Stimulated activated CD4-positive, alpha-beta T cell treated with anti-CD3 and anti-CD28 coated beads, TNF-alpha, amount 100 ng/mL, for 24 hours (primary cell): ENCODE measurements at regions not wholly inside any gene's neighbourhood (a gene's known extent, or its start where the extent isn't known, plus 50 kb on each side); places are given as distances from the start of the nearest gene placed in this dataset.
"Not testable (repeated sequence)": the region's sequence is repeated elsewhere in the genome, so short reads cannot be mapped to it uniquely, and the experiment has no call there.

ENCODE experiments used
- DNase-seq, 3 experiments: peaks; one replicate each; pipeline ENCODE4 v3.0.0-alpha.2; 2020; ENCODE audit warnings: low read depth in 3 of 3

- not testable (repeated sequence) for DNase-seq
Measured at GRCh38 chr10:45117940-45118339, 117.2 kb downstream of the ZNF22 start.

- no peak for DNase-seq
Measured at GRCh38 chr10:45118929-45119328, 118.2 kb downstream of the ZNF22 start.

- DNase-seq = not testable (repeated sequence)
Measured at GRCh38 chr10:45122180-45122860, 121.6 kb downstream of the ZNF22 start.

DNA sequence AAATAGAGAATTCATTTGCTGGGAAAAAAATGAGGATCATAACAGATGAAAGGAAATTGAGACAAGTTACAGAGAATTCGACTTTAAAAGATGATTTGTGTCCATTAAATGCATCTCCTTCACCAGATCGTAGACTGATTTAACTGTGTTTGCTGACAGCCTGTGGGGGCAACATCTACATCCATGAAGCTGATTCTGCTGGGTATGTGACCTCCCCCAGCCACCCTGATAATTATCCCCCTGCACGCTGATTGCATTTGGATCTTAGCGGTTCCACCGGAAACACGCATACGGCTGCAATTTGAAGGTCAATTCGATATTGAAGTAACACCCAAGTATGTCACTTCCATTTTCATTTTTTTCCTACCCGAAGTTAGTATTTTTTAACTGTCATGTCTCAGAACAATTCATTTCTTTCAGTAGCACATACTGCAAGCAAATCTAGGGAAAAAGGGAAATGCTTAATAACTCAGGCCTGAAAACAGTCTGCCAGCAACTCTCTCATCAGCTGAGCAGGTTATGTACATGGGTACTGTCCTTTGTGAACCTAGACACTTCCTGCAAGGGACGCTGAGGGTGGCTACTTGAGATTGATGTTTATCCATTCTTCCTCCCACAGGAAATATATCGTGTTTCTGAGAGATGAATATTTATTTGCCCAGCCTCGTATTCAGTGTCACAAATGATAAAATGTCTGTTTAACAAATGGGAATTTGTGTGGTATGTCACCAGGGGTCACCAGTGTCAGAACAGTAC, 134.9 kb downstream of the ZNF22 start:
- DNase-seq = no peak

- no peak for DNase-seq
Measured at GRCh38 chr10:45136256-45136655, 135.5 kb downstream of the ZNF22 start.

GRCh38 chr10:45144326-45145070, 143.8 kb downstream of the ZNF22 start:
- DNase-seq = no peak

- DNase-seq = not testable (repeated sequence)
Measured at GRCh38 chr10:45145143-45145542, 144.4 kb downstream of the ZNF22 start.

DNA sequence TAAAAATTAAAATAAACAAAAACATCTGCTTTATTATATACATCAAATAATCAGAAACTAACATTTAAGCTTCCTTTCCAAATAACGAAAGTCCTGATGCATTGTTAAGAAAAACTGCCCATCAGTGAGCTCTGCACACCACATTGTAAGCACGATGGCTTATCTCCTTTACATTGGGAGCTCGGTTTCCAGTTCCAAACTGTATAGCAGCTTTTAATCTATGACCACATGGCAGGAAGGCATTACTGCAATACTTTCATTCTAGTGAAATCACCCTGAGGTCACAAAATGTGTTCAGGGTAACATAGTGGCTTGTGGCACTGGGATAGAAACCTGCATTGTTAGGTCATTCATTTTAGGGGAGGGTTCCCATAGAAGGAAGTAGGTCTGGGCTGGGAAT, 146.3 kb downstream of the ZNF22 start:
- DNase-seq = no peak

DNA sequence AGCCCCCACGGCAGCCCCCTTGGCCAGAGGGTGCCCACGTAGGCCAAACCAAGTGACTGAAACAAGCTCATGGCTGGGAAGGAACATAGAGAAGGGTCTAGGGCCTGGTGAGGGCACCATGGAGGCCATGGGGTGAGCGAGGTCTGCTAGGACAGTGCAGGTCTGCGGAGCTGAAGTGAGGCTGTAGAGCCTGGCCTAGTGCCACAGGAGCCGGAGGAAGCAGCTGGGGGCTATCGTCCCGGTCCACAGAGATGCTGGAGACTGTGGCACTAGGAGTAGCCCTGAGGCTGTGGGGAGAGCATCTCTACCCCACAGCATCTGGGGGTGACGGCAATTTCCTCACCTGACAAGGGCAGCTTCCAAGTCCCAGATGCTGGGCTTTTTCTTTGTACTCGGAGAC, 150.3 kb downstream of the ZNF22 start:
- no peak for DNase-seq

- no peak for DNase-seq
Measured at GRCh38 chr10:45151467-45152214, 150.9 kb downstream of the ZNF22 start.

DNA sequence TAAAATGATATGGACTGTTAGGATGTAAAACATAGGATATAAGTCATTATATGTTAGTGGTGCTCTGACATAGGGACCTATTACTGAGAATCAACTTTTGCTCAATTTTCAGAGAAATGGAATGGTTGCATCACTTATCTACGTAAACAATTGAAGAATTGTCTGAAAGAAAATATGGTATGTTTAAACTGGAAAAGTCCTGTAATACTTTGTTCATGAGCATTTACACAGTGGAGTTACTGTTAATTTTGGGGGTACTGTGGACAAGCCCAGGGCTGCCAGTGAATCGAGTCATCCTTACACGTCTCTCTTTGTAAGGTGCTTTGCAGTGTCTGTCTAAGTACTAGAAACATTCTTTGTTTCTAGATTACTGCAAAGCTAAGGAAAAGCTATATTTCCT, 152.0 kb downstream of the ZNF22 start:
- DNase-seq = no peak

DNA sequence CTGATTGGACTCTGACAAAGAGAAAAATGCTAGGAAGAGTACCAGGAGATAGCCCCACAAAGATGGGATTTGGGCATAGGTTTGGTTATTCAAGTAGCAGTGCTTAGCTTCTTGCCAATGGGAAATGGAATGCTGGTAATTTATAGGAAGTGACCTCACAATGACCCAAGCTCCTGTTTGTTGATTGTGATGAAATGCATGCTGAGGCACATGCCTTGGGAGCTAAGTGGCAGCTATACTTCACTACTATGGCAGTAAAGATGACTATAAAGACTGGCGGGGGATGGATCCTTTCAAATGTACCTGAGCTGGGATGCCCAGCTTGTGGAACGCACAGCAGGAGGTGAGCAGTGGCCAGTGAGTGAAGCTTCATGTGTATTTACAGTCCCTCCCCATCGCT, 153.8 kb downstream of the ZNF22 start:
- DNase-seq = no peak

GRCh38 chr10:45155784-45156183, 155.1 kb downstream of the ZNF22 start:
- DNase-seq = no peak

- DNase-seq = no peak
Measured at GRCh38 chr10:45160271-45160670, 155.1 kb downstream of the OR13A1 start.

- no peak for DNase-seq
Measured at GRCh38 chr10:45163315-45163975, 152.0 kb downstream of the OR13A1 start.

DNA sequence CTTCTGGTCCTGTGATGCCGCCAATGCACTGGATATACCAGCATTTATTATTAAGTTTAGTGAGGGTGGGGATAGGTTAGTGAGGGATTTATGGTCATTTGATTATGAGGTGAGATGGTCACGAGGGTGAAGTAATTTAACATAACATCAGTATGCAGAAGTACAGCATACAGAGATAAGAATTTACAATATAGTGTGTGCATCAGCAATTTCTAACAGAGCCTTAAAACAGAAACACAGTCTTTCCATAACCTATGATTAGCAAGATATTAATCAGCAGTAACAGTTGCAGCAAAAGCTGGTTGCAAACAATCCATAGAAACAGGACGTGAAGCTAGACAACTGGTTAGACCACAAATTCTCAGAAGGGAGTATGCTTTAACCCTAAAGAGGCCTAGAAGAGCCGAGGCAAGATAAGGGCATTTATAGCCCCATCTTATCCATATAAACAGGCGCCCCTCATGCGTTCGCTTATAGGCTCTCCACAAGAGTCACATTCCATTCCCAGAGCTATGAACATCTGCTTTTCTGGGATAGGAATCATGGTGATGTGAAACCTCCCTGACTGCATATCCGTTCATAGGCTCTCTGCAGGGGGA, 139.8 kb downstream of the OR13A1 start:
- DNase-seq = not testable (repeated sequence)

GRCh38 chr10:45179691-45180090, 135.7 kb downstream of the OR13A1 start:
- DNase-seq = no peak

- no peak for DNase-seq
Measured at GRCh38 chr10:45180507-45180906, 134.9 kb downstream of the OR13A1 start.

GRCh38 chr10:45180946-45181875, 134.2 kb downstream of the OR13A1 start:
- no peak for DNase-seq

DNA sequence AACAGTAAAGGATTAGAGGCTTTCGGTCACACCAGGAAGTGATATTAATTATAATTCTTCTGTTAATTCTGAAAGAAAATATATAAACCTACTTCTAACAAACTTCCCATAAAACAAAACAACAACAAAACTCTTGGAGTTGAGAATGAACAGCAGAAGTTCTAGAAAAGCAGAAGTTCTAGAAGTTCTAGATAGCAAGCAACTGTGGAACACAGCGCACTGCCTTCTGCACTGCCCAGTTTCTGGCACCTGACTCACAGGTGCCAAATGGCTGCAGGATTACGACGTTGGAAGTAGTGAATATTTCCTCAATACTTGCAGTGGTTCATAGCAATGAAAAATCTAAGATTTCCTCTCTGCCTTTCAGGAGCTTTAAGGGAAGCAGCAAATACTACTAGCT, 132.2 kb downstream of the OR13A1 start:
- DNase-seq = no peak
